ENCODE measurements at regions not wholly inside any gene's neighbourhood (a gene's known extent, or its start where the extent isn't known, plus 50 kb on each side); places are given as distances from the start of the nearest gene placed in this dataset.

- no peak overlapping the region for H3K4me2 ChIP-seq (ENCODE audit: insufficient read depth, low read length)
- TF ChIP-seq CTCF (IDR thresholded peaks at IDR 0.05; ENCODE audit: borderline replicate concordance, extremely low read depth, low read length, poor library complexity, severe bottlenecking) (no peak), EZH2 (IDR thresholded peaks at IDR 0.05; ENCODE audit: borderline replicate concordance, low read depth, low read length, severe bottlenecking) (no peak)
- no peak overlapping the region for H2AFZ ChIP-seq (ENCODE audit: low read depth, low read length)
- H3K4me1 ChIP-seq (ENCODE audit: insufficient read depth, low read length), result no peaks in the 10 kb centered on the region
- no peaks in the 10 kb centered on the region for H3K27me3 ChIP-seq (ENCODE audit: insufficient read depth, low read length, poor library complexity)
- H4K20me1 ChIP-seq (ENCODE audit: insufficient read depth, low read length), result no peaks in the 10 kb centered on the region
- no peak overlapping the region for H3K27ac ChIP-seq (ENCODE audit: low read length)
- no peak overlapping the region for H3K9ac ChIP-seq (ENCODE audit: low read depth, low read length)
- no peaks in the 10 kb centered on the region for H3K36me3 ChIP-seq (ENCODE audit: insufficient read depth, low read length)
- no peak for DNase-seq
- no peak for ATAC-seq (ENCODE audit: insufficient read depth, low read depth)
- H3K79me2 ChIP-seq (ENCODE audit: insufficient read depth, low read length), result no peaks in the 10 kb centered on the region
- no peak overlapping the region for H3K4me3 ChIP-seq (ENCODE audit: low read depth in 1 of 2, low read length in 2 of 2)
- H3K9me3 ChIP-seq (ENCODE audit: insufficient read depth, low read length, severe bottlenecking), result no peaks in the 10 kb centered on the region
Observed at GRCh38 chr12:58367041-58367440, 425.7 kb downstream of the ATP23 start.

- DNase-seq (no peak), ATAC-seq (ENCODE audit: insufficient read depth, low read depth) (no peak)
- Histone ChIP-seq H3K9me3 (ENCODE audit: insufficient read depth, low read length, severe bottlenecking) (no peaks in the 10 kb centered on the region), H3K27ac (ENCODE audit: low read length) (no peak overlapping the region), H3K9ac (ENCODE audit: low read depth, low read length) (no peak overlapping the region), H3K4me2 (ENCODE audit: insufficient read depth, low read length) (no peak overlapping the region), H3K4me3 (ENCODE audit: low read depth in 1 of 2, low read length in 2 of 2) (no peak overlapping the region), H3K36me3 (ENCODE audit: insufficient read depth, low read length) (no peaks in the 10 kb centered on the region), H2AFZ (ENCODE audit: low read depth, low read length) (no peak overlapping the region), H3K4me1 (ENCODE audit: insufficient read depth, low read length) (no peaks in the 10 kb centered on the region), H3K79me2 (ENCODE audit: insufficient read depth, low read length) (no peaks in the 10 kb centered on the region), H3K27me3 (ENCODE audit: insufficient read depth, low read length, poor library complexity) (no peaks in the 10 kb centered on the region), H4K20me1 (ENCODE audit: insufficient read depth, low read length) (no peaks in the 10 kb centered on the region)
- TF ChIP-seq EZH2 (IDR thresholded peaks at IDR 0.05; ENCODE audit: borderline replicate concordance, low read depth, low read length, severe bottlenecking) (no peak), CTCF (IDR thresholded peaks at IDR 0.05; ENCODE audit: borderline replicate concordance, extremely low read depth, low read length, poor library complexity, severe bottlenecking) (no peak)
Observed at GRCh38 chr12:58368001-58368400, 426.6 kb downstream of the ATP23 start.

- no peak overlapping the region for H3K27ac ChIP-seq (ENCODE audit: low read length)
Observed at GRCh38 chr12:58369576-58369975, 428.2 kb downstream of the ATP23 start.

More at GRCh38 chr12:58369576-58369975, 428.2 kb downstream of the ATP23 start:
- Histone ChIP-seq H4K20me1 (ENCODE audit: insufficient read depth, low read length) (no peaks in the 10 kb centered on the region), H3K27me3 (ENCODE audit: insufficient read depth, low read length, poor library complexity) (no peaks in the 10 kb centered on the region), H3K4me2 (ENCODE audit: insufficient read depth, low read length) (no peak overlapping the region), H3K4me3 (ENCODE audit: low read depth in 1 of 2, low read length in 2 of 2) (no peak overlapping the region), H3K36me3 (ENCODE audit: insufficient read depth, low read length) (no peaks in the 10 kb centered on the region), H3K9ac (ENCODE audit: low read depth, low read length) (no peak overlapping the region), H3K79me2 (ENCODE audit: insufficient read depth, low read length) (no peaks in the 10 kb centered on the region), H2AFZ (ENCODE audit: low read depth, low read length) (no peak overlapping the region), H3K4me1 (ENCODE audit: insufficient read depth, low read length) (no peaks in the 10 kb centered on the region), H3K9me3 (ENCODE audit: insufficient read depth, low read length, severe bottlenecking) (no peaks in the 10 kb centered on the region)
- no peak for DNase-seq
- ATAC-seq (ENCODE audit: insufficient read depth, low read depth), result no peak
- TF ChIP-seq EZH2 (IDR thresholded peaks at IDR 0.05; ENCODE audit: borderline replicate concordance, low read depth, low read length, severe bottlenecking) (no peak), CTCF (IDR thresholded peaks at IDR 0.05; ENCODE audit: borderline replicate concordance, extremely low read depth, low read length, poor library complexity, severe bottlenecking) (no peak)
